ENCODE measurements at regions not wholly inside any gene's neighbourhood (a gene's known extent, or its start where the extent isn't known, plus 50 kb on each side); places are given as distances from the start of the nearest gene placed in this dataset.

GRCh38 chr2:40896358-40896757 lies 444.5 kb upstream of the SLC8A1 start:
- no peaks in the 10 kb centered on the region for H3K4me1 Mint-ChIP-seq (ENCODE audit: low read depth, unreplicated experiment)
- H3K9me3 ChIP-seq: no peaks in the 10 kb centered on the region
- ChIA-PET POLR2A (no interaction called here), CTCF (no interaction called here)
- TF ChIP-seq, protein P1, sequence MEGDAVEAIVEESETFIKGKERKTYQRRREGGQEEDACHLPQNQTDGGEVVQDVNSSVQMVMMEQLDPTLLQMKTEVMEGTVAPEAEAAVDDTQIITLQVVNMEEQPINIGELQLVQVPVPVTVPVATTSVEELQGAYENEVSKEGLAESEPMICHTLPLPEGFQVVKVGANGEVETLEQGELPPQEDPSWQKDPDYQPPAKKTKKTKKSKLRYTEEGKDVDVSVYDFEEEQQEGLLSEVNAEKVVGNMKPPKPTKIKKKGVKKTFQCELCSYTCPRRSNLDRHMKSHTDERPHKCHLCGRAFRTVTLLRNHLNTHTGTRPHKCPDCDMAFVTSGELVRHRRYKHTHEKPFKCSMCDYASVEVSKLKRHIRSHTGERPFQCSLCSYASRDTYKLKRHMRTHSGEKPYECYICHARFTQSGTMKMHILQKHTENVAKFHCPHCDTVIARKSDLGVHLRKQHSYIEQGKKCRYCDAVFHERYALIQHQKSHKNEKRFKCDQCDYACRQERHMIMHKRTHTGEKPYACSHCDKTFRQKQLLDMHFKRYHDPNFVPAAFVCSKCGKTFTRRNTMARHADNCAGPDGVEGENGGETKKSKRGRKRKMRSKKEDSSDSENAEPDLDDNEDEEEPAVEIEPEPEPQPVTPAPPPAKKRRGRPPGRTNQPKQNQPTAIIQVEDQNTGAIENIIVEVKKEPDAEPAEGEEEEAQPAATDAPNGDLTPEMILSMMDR (IDR thresholded peaks at IDR 0.05; ENCODE audit: insufficient read depth in 1 of 2, low read depth in 1 of 2, low read length in 1 of 2, severe bottlenecking in 1 of 2, unreplicated experiment in 1 of 2): no peak
- H3K27ac Mint-ChIP-seq (ENCODE audit: unreplicated experiment): no peak overlapping the region
- H3K36me3 Mint-ChIP-seq (ENCODE audit: insufficient read depth, unreplicated experiment): no peaks in the 10 kb centered on the region
- H3K4me3 Mint-ChIP-seq (ENCODE audit: unreplicated experiment): no peak overlapping the region
- no peak overlapping the region for H3K4me3 ChIP-seq (ENCODE audit: low read depth, low read length)
- no peak for DNase-seq
- intact Hi-C loops (cut with micrococcal nuclease; ENCODE audit: unreplicated experiment): no loop called here
- H3K27me3 ChIP-seq (replicated peaks; ENCODE audit: control insufficient read depth, insufficient read depth, low read length): no peaks in the 10 kb centered on the region
- no peaks in the 10 kb centered on the region for H3K27me3 Mint-ChIP-seq (ENCODE audit: insufficient read depth, unreplicated experiment)
- no TSS peak for BruUV-seq (replicated peaks)
- no peaks in the 10 kb centered on the region for H3K9me3 Mint-ChIP-seq (ENCODE audit: unreplicated experiment)
- no peaks in the 10 kb centered on the region for H3K4me1 ChIP-seq
- no peaks in the 10 kb centered on the region for H3K36me3 ChIP-seq (ENCODE audit: control insufficient read depth, insufficient read depth, low read length)

DNA sequence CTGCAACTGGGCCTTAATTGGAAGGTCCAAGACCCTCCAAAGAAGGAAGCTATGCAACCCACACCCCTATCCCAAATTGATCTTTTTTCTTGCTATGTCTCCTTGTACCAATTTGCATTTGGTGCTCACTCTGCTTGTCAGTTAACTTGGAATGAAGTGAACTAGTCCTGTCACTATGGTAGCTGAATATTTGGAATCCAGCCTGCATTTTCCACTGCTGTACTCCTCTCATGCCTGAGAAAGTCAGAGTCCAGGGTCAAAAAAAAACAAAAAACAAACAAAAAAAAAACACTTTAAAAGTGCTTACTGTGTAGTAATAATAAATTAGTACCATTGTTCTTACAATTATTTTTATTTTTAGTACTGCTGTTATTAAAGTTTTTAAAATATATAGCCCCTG lies 462.8 kb upstream of the SLC8A1 start:
- DNase-seq: no peak
- BruUV-seq (replicated peaks): no TSS peak
- Mint-ChIP-seq H3K27ac (ENCODE audit: unreplicated experiment) (no peak overlapping the region), H3K4me1 (ENCODE audit: low read depth, unreplicated experiment) (no peaks in the 10 kb centered on the region), H3K27me3 (ENCODE audit: insufficient read depth, unreplicated experiment) (no peaks in the 10 kb centered on the region), H3K36me3 (ENCODE audit: insufficient read depth, unreplicated experiment) (no peaks in the 10 kb centered on the region), H3K9me3 (ENCODE audit: unreplicated experiment) (no peaks in the 10 kb centered on the region), H3K4me3 (ENCODE audit: unreplicated experiment) (no peak overlapping the region)
- Histone ChIP-seq H3K27me3 (replicated peaks; ENCODE audit: control insufficient read depth, insufficient read depth, low read length) (no peaks in the 10 kb centered on the region), H3K4me3 (ENCODE audit: low read depth, low read length) (no peak overlapping the region), H3K9me3 (no peaks in the 10 kb centered on the region), H3K36me3 (ENCODE audit: control insufficient read depth, insufficient read depth, low read length) (no peaks in the 10 kb centered on the region), H3K4me1 (no peaks in the 10 kb centered on the region)
- TF ChIP-seq, protein P1 (IDR thresholded peaks at IDR 0.05; ENCODE audit: insufficient read depth in 1 of 2, low read depth in 1 of 2, low read length in 1 of 2, severe bottlenecking in 1 of 2, unreplicated experiment in 1 of 2): no peak
- intact Hi-C loops (cut with micrococcal nuclease; ENCODE audit: unreplicated experiment): no loop called here
- CTCF ChIA-PET: no interaction called here
- POLR2A ChIA-PET: no interaction called here

- Histone ChIP-seq H3K4me3 (ENCODE audit: low read depth, low read length) (no peak overlapping the region), H3K36me3 (ENCODE audit: control insufficient read depth, insufficient read depth, low read length) (no peaks in the 10 kb centered on the region), H3K9me3 (no peaks in the 10 kb centered on the region), H3K4me1 (no peaks in the 10 kb centered on the region), H3K27me3 (replicated peaks; ENCODE audit: control insufficient read depth, insufficient read depth, low read length) (no peaks in the 10 kb centered on the region)
- ChIA-PET CTCF (no interaction called here), POLR2A (no interaction called here)
- Mint-ChIP-seq H3K36me3 (ENCODE audit: insufficient read depth, unreplicated experiment) (no peaks in the 10 kb centered on the region), H3K9me3 (ENCODE audit: unreplicated experiment) (no peaks in the 10 kb centered on the region), H3K4me1 (ENCODE audit: low read depth, unreplicated experiment) (no peaks in the 10 kb centered on the region), H3K27me3 (ENCODE audit: insufficient read depth, unreplicated experiment) (no peaks in the 10 kb centered on the region), H3K27ac (ENCODE audit: unreplicated experiment) (no peak overlapping the region), H3K4me3 (ENCODE audit: unreplicated experiment) (no peak overlapping the region)
- BruUV-seq (replicated peaks): no TSS peak
- TF ChIP-seq, protein P1 (IDR thresholded peaks at IDR 0.05; ENCODE audit: insufficient read depth in 1 of 2, low read depth in 1 of 2, low read length in 1 of 2, severe bottlenecking in 1 of 2, unreplicated experiment in 1 of 2): no peak
- intact Hi-C loops (cut with micrococcal nuclease; ENCODE audit: unreplicated experiment): no loop called here
- no peak for DNase-seq
Measured at GRCh38 chr2:40915651-40916050, 463.8 kb upstream of the SLC8A1 start.
